Peyer's patch (tissue), 4 donors: ENCODE measurements at regions not wholly inside any gene's neighbourhood (a gene's known extent, or its start where the extent isn't known, plus 50 kb on each side); places are given as distances from the start of the nearest gene placed in this dataset.

Source experiments
- POLR2A ChIP-seq, 2 donors: fragments of 450-650 bp; IDR thresholded peaks; one replicate each; pipeline ENCODE4 v1.5.1; 2017; ENCODE audit warnings: antibody characterized with exemption in 2 of 2, mild to moderate bottlenecking in 2 of 2, moderate library complexity in 2 of 2
- TF ChIP-seq, protein P1 (sequence below), 6 experiments: fragments of 450-650 bp in 4 of 6; fragments of 200-600 bp in 2 of 6; sonication (generic) in 1 of 6; IDR thresholded peaks; one replicate each; pipeline ENCODE4 v1.5.1; 2017 to 2019; ENCODE audit warnings: antibody characterized with exemption in 6 of 6, mild to moderate bottlenecking in 3 of 6, moderate library complexity in 1 of 6

DNA sequence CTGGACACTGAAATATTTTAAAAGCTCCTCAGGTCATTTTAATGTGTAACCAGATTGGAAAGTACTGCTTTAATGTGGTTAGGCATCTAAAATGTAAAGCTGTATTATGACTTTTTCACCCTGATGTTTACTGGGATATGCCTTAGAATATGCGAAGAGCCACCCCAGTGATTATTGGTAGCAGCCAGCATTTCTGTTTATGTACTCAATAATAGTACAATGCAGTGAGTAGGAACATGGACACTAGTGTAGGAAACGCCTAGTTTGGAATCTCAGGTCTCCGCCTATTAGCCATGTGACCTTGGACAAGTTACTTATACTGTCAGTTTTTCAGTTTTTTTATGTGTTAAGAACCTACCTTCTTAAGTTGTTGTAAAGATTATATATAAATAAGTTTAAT, 446.0 kb upstream of the PITX2 start:
- TF ChIP-seq, protein P1, sequence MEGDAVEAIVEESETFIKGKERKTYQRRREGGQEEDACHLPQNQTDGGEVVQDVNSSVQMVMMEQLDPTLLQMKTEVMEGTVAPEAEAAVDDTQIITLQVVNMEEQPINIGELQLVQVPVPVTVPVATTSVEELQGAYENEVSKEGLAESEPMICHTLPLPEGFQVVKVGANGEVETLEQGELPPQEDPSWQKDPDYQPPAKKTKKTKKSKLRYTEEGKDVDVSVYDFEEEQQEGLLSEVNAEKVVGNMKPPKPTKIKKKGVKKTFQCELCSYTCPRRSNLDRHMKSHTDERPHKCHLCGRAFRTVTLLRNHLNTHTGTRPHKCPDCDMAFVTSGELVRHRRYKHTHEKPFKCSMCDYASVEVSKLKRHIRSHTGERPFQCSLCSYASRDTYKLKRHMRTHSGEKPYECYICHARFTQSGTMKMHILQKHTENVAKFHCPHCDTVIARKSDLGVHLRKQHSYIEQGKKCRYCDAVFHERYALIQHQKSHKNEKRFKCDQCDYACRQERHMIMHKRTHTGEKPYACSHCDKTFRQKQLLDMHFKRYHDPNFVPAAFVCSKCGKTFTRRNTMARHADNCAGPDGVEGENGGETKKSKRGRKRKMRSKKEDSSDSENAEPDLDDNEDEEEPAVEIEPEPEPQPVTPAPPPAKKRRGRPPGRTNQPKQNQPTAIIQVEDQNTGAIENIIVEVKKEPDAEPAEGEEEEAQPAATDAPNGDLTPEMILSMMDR (IDR thresholded peaks at IDR 0.05), result no peak
- TF ChIP-seq POLR2A (IDR thresholded peaks at IDR 0.05), result no peak
